GM20000 (cell line): ENCODE measurements at regions not wholly inside any gene's neighbourhood (a gene's known extent, or its start where the extent isn't known, plus 50 kb on each side); places are given as distances from the start of the nearest gene placed in this dataset.
A peak's percentile ranks its signal among the peaks of the same experiment; 100 is the strongest.

Experiments used
- DNase-seq: peaks from one replicate; pipeline ENCODE4 v3.0.0; 2012; ENCODE audit warnings: low spot score
- TF ChIP-seq, protein P1 (sequence below): IDR thresholded peaks from 2 replicates; pipeline ENCODE4 v1.5.1; 2012; ENCODE audit warnings: mild to moderate bottlenecking, control low read depth; ENCODE audit errors: extremely low read depth, missing control alignments

DNA sequence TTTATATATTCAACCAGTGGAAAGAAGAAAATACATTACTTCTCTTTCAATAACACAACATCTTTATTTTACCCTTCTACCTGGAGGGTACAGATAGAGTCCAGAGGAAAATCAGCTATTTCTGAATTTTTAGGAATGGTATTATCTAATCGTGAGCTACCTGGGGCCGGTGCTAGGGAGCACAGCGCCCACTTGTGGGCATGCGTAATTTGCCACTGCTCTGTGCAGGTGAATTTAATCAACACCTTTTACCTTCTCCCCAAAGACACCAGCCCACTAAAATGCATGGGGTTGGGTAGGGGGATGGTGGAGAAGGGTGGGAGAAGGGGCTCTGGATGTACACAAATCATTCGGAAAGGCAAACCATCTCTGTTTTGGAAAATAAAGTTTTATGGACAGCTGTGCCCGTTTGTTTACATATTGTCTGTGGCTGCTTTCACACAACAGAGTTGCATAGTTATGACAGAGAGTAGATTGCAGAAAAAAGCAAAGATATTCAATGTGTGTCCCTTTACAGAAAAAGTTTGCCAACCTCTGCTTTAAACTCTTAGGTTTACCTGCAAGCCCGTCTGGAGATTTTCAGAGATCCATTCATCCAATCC lies 51.5 kb upstream of the DCC start:
- peak; percentile 32 for DNase-seq
- TF ChIP-seq, protein P1, sequence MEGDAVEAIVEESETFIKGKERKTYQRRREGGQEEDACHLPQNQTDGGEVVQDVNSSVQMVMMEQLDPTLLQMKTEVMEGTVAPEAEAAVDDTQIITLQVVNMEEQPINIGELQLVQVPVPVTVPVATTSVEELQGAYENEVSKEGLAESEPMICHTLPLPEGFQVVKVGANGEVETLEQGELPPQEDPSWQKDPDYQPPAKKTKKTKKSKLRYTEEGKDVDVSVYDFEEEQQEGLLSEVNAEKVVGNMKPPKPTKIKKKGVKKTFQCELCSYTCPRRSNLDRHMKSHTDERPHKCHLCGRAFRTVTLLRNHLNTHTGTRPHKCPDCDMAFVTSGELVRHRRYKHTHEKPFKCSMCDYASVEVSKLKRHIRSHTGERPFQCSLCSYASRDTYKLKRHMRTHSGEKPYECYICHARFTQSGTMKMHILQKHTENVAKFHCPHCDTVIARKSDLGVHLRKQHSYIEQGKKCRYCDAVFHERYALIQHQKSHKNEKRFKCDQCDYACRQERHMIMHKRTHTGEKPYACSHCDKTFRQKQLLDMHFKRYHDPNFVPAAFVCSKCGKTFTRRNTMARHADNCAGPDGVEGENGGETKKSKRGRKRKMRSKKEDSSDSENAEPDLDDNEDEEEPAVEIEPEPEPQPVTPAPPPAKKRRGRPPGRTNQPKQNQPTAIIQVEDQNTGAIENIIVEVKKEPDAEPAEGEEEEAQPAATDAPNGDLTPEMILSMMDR: peak; percentile 85

DNA sequence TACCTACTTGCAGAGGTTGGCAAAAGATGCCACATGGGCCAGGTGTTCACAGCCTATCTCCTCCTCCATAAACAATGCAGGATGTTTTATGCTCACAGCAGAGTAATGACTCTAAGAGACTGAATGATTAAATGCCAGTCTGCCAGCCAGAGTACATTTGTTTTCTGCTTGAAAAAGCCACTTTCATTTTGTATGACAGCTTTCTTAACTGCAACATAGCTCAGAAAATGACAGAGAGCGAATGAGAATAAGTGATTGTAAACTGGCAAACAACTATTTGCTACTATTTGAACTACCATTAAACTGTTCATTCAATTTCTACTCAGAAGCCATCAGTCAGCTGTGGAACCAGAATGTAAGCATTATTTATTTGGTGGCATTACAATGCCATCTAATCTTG lies 50.6 kb upstream of the DCC start:
- TF ChIP-seq, protein P1: no peak
- DNase-seq: no peak
